ENCODE measurements at regions not wholly inside any gene's neighbourhood (a gene's known extent, or its start where the extent isn't known, plus 50 kb on each side); places are given as distances from the start of the nearest gene placed in this dataset.

GRCh38 chr14:84767434-84767833 lies 762.5 kb upstream of the FLRT2 start:
- TF ChIP-seq, protein P1, sequence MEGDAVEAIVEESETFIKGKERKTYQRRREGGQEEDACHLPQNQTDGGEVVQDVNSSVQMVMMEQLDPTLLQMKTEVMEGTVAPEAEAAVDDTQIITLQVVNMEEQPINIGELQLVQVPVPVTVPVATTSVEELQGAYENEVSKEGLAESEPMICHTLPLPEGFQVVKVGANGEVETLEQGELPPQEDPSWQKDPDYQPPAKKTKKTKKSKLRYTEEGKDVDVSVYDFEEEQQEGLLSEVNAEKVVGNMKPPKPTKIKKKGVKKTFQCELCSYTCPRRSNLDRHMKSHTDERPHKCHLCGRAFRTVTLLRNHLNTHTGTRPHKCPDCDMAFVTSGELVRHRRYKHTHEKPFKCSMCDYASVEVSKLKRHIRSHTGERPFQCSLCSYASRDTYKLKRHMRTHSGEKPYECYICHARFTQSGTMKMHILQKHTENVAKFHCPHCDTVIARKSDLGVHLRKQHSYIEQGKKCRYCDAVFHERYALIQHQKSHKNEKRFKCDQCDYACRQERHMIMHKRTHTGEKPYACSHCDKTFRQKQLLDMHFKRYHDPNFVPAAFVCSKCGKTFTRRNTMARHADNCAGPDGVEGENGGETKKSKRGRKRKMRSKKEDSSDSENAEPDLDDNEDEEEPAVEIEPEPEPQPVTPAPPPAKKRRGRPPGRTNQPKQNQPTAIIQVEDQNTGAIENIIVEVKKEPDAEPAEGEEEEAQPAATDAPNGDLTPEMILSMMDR (conservative IDR thresholded peaks at IDR 0.05; ENCODE audit: low read length) = no peak
- TF ChIP-seq EZH2phosphoT487 (IDR thresholded peaks at IDR 0.05; ENCODE audit: borderline replicate concordance, low read depth, low read length) = no peak

All from OCI-LY7 (cell line).